RKO (cell line): ENCODE measurements at regions not wholly inside any gene's neighbourhood (a gene's known extent, or its start where the extent isn't known, plus 50 kb on each side); places are given as distances from the start of the nearest gene placed in this dataset.
"Not testable (repeated sequence)": the region's sequence is repeated elsewhere in the genome, so short reads cannot be mapped to it uniquely, and the experiment has no call there.

Experiments used
- DNase-seq: peaks from one replicate; pipeline ENCODE4 v3.0.0-alpha.2; 2016; ENCODE audit warnings: low spot score

DNA sequence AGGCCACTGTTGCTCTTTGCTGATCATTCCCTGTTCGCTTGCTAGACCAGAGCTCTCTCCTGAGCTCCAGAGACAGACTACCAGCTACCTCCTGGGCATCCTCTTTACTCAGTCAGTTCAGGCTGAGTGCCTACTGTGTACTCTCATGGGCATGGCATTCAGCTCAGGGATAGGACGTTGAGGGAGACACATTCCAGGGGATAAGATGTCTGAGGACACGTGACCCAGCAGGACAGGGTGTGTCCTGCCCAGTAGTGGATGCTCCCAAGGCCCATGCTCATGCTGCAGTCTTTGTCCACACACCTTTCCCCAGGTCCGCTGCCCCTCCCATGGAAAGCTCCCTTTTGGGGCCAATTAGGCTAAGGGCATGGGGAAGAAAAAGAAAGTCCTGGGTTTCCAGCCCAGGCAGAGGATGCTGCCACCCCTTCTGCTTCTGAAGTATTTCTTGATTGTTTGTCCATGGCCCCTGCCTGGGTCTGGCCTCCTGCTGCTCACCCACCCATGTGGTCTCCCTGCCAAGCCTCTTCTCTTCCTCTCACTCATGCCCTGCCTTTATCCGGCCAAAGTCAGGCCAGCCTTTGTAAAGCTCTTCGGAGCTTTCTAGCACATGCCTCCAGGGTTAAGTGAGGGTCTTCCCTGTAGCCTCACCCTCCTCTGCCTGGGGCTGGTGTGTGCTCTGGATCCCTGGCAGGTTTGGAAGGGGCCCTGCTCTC lies 60.5 kb upstream of the PITX1 start:
- no peak for DNase-seq

DNA sequence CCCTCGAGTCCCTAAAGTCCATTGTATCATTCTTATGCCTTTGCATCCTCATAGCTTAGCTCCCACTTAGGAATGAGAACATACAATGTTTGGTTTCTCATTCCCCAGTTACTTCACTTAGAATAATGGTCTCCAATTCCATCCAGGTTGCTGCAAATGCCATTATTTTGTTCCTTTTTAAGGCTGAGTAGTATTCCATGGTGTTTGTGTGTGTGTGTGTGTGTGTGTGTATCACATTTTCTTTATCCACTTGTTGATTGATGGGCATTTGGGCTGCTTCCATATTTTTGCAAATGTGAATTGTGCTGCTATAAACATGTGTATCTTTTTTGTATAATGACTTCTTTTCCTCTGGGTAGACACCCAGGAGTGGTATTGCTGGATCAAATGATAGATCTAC lies 59.5 kb upstream of the PITX1 start:
- not testable (repeated sequence) for DNase-seq

DNA sequence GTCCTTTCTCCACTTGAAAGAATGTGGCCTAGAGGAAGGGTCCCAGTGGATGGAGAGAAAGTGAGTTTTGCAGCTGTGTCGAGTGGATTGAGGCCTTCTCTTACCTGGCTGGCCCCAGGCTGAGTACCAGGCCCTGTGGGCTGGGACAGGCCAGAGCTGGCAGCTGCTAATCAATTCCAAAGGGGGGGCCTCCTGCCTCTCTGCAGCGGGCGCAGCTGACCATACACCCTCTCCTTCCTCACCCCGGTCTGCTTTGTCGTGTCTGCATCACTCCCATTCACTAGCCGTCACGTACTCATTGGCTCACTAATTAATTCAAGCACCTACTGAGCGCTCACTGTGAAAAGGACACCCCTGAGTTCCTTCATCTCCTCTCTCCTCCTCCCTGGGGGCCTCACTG lies 58.4 kb upstream of the PITX1 start:
- no peak for DNase-seq

DNA sequence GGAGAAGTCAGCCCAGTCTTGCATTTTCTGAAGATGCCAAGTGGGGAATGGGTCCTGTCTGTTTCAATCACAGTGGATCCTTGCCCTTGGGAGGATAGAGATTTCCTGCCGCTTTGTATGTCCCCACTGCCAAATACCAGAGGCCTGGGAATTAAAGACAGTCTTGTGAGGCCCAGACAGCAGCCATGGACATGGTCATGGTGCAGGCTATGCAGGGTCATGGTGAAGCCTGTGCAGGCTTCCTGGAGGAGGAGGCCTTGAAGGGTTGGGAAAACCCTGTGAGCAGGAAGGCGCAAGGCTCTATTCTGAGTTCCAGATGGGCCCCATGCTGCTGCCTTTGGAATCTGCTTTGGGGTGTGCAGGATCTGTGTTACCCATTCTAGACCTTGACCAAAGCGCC lies 57.3 kb upstream of the PITX1 start:
- no peak for DNase-seq

DNA sequence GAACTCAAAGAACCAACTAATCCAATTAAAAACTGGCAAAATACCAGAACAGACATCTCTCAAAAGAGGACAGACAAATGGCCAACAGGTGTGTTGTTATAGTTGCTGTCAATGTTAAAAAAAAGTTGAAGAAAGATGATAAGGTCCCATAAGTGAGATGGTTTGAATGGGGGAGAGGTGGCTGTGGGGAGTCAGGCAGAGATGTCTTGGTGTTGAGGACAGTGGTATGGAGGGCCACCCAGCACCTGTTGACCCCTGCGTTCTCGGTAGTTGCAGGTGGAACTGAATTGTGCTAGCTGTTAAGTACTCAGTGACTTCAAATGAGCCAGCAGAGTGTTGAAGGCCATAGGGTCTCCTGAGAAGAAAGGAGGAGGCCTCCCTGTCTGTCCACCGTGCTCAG lies 55.9 kb upstream of the PITX1 start:
- no peak for DNase-seq

DNA sequence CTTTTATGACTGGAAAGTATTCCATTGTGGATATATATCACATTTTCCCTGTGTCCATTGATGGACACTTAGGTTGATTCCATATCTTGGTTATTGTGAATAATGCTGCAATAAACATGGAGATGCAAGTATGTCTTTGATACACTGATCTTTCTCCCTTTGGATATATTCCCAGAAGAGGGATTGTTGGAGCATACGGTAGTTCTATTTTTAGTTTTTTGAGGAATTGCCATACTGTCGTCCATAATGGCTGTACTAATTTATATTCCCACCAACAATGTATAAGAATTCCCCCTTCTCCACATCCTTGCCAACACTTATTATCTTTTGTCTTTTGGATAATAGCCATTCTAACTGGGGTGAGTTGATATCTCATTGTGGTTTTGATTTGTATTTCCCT lies 54.9 kb upstream of the PITX1 start:
- no peak for DNase-seq

DNA sequence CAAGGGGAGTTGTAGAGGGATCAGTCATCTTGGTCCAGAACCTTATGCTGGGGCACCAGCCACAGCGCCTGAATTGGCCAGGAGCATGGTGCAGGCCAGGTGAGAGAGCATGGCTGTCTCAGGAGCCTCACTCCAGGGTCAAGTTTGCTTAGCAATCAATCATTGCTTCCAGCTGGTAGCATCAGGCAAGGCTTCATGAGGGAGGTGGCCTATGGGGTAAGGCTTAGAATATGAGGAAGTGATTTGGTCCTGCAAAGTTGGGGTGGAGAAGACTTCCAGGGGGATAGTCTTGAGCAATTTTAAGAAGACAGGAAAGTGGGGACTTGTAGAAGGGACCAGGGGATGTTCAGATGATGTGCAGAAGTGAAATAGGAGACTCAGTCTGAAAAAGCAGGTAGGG lies 53.9 kb upstream of the PITX1 start:
- no peak for DNase-seq

DNA sequence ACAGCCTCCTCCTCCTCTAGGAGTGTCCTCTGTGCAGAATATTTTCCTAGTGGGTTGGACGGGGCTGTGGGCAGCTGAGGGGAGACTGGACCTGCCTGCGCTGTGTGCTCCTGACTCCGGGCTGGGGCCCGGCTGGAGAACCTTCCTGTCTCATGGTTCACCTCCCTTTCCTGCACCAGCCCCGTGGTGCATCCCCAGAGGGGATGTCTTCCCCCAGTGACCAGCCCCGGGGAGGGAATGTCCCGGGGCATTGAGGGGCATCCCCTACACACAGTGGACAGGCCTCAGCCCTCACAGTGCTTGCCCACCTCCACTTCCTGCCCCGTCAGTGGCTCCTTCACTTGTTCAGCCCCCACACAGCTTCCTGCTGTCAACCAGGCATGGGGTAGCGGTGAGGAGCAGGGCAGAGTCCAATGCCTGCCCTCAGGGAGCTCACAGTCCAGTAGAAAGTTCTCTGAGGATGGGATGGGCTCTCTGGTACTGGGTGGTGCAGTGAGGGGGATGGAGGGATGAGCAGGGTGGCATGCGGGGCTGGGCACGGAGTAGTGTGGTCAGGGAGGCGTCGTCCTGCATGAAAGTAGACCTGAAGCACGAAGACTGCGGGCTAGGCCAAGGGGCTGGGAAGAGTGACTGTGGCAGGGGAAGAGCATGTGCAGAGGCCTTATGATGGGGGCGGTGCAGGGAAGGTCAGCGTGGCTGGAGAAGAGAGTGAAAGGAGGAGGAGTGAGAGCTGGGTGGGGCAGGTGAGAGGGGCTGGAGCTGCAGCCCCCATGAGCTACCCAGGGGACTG lies 52.1 kb upstream of the PITX1 start:
- DNase-seq = no peak

DNA sequence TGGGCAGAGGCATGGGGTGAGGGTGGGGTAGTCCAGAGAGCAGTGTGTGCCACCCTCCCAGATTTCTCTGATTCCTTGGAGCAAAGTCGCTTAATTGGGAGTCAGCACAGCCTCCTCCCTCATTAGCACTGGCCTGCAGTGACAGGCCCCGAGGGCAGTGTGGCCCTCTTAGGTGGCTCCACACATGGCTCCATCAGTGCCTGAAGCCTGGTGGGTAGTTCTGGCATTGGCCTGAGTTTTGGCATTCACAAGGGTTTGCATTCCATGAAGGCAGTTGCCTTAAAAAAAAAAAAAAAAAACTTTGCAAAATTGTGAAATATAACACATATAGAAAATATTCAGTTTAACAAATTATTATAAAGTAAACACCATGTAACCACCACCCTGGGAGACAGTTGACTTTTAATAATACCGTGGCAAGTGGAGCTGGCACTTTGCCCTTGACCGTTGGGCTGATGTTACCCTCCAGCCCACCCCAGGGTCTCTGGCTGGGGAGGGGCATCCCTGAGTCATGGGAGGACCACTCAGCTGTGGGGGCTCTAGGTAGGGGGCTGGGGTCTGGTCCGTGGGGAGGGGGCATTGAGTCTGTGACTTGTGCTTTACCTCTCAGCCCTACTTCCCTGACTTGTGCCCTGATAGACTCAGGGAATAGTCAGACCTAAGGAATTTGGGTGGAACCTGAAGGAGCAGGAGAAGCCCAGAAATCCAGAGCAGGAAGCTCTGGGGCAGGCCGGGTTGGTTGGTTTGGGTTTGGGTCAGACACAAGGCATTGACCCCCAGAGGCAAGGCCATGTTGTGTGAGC lies 51.3 kb upstream of the PITX1 start:
- no peak for DNase-seq
